ENCODE measurements at regions not wholly inside any gene's neighbourhood (a gene's known extent, or its start where the extent isn't known, plus 50 kb on each side); places are given as distances from the start of the nearest gene placed in this dataset.

DNA sequence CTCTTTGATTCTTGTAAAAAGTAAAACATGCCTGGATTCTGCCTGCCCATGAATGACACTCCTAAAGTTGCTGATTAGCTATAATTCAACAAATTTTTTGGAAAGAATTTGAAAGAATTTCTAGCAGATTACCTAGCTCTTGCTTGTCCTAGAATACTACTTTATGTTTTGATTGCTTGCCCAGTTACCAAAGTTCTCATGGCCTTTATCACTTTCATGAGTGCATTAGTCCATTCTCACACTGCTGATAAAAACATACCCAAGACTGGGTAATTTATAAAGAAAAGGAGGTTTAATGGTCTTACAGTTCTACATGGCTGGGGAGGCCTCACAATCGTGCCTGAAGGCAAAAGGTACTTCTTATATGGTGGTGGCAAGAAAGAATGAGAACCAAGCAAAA lies 1137.3 kb downstream of the SORCS1 start:
- Mint-ChIP-seq H3K4me1 (peaks cover 4% of the 10 kb centered on the region; the same call in 1 of the 3 replicates), H3K27ac (no peak overlapping the region), H3K27me3 (ENCODE audit: insufficient read depth, low read depth, poor library complexity) (no peaks in the 10 kb centered on the region), H3K9me3 (no peaks in the 10 kb centered on the region), H3K36me3 (ENCODE audit: low read depth) (no peaks in the 10 kb centered on the region), H3K4me3 (no peak overlapping the region)
- Histone ChIP-seq H3F3A (replicated peaks; ENCODE audit: low read depth) (no peaks in the 10 kb centered on the region), H3K4me2 (no peak overlapping the region), H3K27ac (ENCODE audit: low read depth) (no peak overlapping the region), H3K9me2 (ENCODE audit: insufficient read depth) (no peaks in the 10 kb centered on the region), H3K36me3 (ENCODE audit: insufficient read depth) (no peaks in the 10 kb centered on the region), H3K4me3 (no peak overlapping the region), H3K4me1 (ENCODE audit: insufficient read depth) (no peaks in the 10 kb centered on the region), H3K27me3 (ENCODE audit: insufficient read depth) (no peaks in the 10 kb centered on the region), H3K79me2 (replicated peaks; ENCODE audit: insufficient read depth) (no peaks in the 10 kb centered on the region), H2AFZ (no peak overlapping the region), H4K20me1 (replicated peaks; ENCODE audit: insufficient read depth) (no peaks in the 10 kb centered on the region)
- TF ChIP-seq, protein P1, sequence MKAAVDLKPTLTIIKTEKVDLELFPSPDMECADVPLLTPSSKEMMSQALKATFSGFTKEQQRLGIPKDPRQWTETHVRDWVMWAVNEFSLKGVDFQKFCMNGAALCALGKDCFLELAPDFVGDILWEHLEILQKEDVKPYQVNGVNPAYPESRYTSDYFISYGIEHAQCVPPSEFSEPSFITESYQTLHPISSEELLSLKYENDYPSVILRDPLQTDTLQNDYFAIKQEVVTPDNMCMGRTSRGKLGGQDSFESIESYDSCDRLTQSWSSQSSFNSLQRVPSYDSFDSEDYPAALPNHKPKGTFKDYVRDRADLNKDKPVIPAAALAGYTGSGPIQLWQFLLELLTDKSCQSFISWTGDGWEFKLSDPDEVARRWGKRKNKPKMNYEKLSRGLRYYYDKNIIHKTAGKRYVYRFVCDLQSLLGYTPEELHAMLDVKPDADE (IDR thresholded peaks at IDR 0.05): no peak
- TF ChIP-seq POLR2AphosphoS5 (IDR thresholded peaks at IDR 0.05; ENCODE audit: low read depth) (no peak), CREB1 (CRISPR knock-in tag; IDR thresholded peaks at IDR 0.05; ENCODE audit: low read depth) (no peak), NANOG (IDR thresholded peaks at IDR 0.05; ENCODE audit: borderline replicate concordance) (no peak), JUNB (IDR thresholded peaks at IDR 0.05; ENCODE audit: unreplicated experiment) (no peak), ZNF114 (CRISPR knock-in tag; IDR thresholded peaks at IDR 0.05) (no peak), EZH2 (IDR thresholded peaks at IDR 0.05; ENCODE audit: low read depth, unreplicated experiment) (no peak), STAT1 (IDR thresholded peaks at IDR 0.05; ENCODE audit: unreplicated experiment) (no peak), EZH2phosphoT487 (IDR thresholded peaks at IDR 0.05; ENCODE audit: unreplicated experiment) (no peak), ZNF331 (CRISPR knock-in tag; IDR thresholded peaks at IDR 0.05; ENCODE audit: low read depth) (no peak)
- TF ChIP-seq, protein P2, sequence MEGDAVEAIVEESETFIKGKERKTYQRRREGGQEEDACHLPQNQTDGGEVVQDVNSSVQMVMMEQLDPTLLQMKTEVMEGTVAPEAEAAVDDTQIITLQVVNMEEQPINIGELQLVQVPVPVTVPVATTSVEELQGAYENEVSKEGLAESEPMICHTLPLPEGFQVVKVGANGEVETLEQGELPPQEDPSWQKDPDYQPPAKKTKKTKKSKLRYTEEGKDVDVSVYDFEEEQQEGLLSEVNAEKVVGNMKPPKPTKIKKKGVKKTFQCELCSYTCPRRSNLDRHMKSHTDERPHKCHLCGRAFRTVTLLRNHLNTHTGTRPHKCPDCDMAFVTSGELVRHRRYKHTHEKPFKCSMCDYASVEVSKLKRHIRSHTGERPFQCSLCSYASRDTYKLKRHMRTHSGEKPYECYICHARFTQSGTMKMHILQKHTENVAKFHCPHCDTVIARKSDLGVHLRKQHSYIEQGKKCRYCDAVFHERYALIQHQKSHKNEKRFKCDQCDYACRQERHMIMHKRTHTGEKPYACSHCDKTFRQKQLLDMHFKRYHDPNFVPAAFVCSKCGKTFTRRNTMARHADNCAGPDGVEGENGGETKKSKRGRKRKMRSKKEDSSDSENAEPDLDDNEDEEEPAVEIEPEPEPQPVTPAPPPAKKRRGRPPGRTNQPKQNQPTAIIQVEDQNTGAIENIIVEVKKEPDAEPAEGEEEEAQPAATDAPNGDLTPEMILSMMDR (conservative IDR thresholded peaks at IDR 0.05; ENCODE audit: low read depth in 2 of 2): no peak
- TF ChIP-seq, protein P3, sequence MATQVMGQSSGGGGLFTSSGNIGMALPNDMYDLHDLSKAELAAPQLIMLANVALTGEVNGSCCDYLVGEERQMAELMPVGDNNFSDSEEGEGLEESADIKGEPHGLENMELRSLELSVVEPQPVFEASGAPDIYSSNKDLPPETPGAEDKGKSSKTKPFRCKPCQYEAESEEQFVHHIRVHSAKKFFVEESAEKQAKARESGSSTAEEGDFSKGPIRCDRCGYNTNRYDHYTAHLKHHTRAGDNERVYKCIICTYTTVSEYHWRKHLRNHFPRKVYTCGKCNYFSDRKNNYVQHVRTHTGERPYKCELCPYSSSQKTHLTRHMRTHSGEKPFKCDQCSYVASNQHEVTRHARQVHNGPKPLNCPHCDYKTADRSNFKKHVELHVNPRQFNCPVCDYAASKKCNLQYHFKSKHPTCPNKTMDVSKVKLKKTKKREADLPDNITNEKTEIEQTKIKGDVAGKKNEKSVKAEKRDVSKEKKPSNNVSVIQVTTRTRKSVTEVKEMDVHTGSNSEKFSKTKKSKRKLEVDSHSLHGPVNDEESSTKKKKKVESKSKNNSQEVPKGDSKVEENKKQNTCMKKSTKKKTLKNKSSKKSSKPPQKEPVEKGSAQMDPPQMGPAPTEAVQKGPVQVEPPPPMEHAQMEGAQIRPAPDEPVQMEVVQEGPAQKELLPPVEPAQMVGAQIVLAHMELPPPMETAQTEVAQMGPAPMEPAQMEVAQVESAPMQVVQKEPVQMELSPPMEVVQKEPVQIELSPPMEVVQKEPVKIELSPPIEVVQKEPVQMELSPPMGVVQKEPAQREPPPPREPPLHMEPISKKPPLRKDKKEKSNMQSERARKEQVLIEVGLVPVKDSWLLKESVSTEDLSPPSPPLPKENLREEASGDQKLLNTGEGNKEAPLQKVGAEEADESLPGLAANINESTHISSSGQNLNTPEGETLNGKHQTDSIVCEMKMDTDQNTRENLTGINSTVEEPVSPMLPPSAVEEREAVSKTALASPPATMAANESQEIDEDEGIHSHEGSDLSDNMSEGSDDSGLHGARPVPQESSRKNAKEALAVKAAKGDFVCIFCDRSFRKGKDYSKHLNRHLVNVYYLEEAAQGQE (IDR thresholded peaks at IDR 0.05; ENCODE audit: unreplicated experiment): no peak
- TF ChIP-seq, protein P4, sequence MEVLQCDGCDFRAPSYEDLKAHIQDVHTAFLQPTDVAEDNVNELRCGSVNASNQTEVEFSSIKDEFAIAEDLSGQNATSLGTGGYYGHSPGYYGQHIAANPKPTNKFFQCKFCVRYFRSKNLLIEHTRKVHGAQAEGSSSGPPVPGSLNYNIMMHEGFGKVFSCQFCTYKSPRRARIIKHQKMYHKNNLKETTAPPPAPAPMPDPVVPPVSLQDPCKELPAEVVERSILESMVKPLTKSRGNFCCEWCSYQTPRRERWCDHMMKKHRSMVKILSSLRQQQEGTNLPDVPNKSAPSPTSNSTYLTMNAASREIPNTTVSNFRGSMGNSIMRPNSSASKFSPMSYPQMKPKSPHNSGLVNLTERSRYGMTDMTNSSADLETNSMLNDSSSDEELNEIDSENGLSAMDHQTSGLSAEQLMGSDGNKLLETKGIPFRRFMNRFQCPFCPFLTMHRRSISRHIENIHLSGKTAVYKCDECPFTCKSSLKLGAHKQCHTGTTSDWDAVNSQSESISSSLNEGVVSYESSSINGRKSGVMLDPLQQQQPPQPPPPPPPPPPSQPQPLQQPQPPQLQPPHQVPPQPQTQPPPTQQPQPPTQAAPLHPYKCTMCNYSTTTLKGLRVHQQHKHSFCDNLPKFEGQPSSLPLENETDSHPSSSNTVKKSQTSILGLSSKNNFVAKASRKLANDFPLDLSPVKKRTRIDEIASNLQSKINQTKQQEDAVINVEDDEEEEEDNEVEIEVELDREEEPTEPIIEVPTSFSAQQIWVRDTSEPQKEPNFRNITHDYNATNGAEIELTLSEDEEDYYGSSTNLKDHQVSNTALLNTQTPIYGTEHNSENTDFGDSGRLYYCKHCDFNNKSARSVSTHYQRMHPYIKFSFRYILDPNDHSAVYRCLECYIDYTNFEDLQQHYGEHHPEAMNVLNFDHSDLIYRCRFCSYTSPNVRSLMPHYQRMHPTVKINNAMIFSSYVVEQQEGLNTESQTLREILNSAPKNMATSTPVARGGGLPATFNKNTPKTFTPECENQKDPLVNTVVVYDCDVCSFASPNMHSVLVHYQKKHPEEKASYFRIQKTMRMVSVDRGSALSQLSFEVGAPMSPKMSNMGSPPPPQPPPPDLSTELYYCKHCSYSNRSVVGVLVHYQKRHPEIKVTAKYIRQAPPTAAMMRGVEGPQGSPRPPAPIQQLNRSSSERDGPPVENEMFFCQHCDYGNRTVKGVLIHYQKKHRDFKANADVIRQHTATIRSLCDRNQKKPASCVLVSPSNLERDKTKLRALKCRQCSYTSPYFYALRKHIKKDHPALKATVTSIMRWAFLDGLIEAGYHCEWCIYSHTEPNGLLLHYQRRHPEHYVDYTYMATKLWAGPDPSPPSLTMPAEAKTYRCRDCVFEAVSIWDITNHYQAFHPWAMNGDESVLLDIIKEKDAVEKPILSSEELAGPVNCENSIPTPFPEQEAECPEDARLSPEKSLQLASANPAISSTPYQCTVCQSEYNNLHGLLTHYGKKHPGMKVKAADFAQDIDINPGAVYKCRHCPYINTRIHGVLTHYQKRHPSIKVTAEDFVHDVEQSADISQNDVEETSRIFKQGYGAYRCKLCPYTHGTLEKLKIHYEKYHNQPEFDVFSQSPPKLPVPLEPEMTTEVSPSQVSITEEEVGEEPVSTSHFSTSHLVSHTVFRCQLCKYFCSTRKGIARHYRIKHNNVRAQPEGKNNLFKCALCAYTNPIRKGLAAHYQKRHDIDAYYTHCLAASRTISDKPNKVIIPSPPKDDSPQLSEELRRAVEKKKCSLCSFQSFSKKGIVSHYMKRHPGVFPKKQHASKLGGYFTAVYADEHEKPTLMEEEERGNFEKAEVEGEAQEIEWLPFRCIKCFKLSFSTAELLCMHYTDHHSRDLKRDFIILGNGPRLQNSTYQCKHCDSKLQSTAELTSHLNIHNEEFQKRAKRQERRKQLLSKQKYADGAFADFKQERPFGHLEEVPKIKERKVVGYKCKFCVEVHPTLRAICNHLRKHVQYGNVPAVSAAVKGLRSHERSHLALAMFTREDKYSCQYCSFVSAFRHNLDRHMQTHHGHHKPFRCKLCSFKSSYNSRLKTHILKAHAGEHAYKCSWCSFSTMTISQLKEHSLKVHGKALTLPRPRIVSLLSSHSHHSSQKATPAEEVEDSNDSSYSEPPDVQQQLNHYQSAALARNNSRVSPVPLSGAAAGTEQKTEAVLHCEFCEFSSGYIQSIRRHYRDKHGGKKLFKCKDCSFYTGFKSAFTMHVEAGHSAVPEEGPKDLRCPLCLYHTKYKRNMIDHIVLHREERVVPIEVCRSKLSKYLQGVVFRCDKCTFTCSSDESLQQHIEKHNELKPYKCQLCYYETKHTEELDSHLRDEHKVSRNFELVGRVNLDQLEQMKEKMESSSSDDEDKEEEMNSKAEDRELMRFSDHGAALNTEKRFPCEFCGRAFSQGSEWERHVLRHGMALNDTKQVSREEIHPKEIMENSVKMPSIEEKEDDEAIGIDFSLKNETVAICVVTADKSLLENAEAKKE (CRISPR knock-in tag; IDR thresholded peaks at IDR 0.05): no peak
- no peak for ATAC-seq
- no peak for DNase-seq (ENCODE audit: low spot score)

Measured in GM23338 (cell line).